Breast epithelium (tissue), 3 donors: ENCODE measurements at regions not wholly inside any gene's neighbourhood (a gene's known extent, or its start where the extent isn't known, plus 50 kb on each side); places are given as distances from the start of the nearest gene placed in this dataset.

Experiments
- CTCF ChIP-seq, 3 donors: fragments of 450-650 bp; IDR thresholded peaks; one replicate each; pipeline ENCODE4 v1.5.1; 2016 to 2017; ENCODE audit warnings: antibody characterized with exemption in 3 of 3, mild to moderate bottlenecking in 3 of 3, moderate library complexity in 3 of 3
- POLR2AphosphoS5 ChIP-seq, 3 donors: sonication (generic); formaldehyde crosslinking; IDR thresholded peaks; one replicate each; pipeline ENCODE4 v1.6.1; 2017; ENCODE audit warnings: antibody characterized with exemption in 3 of 3

GRCh38 chr6:163739966-163740365, 325.4 kb downstream of the QKI start:
- TF ChIP-seq CTCF (IDR thresholded peaks at IDR 0.05), result no peak
- no peak for TF ChIP-seq POLR2AphosphoS5 (IDR thresholded peaks at IDR 0.05)
